HEK293 (cell line): ENCODE measurements at regions not wholly inside any gene's neighbourhood (a gene's known extent, or its start where the extent isn't known, plus 50 kb on each side); places are given as distances from the start of the nearest gene placed in this dataset.

Experiments
- ZNF121 ChIP-seq: fragments of 450-650 bp; formaldehyde crosslinking; IDR thresholded peaks from 2 replicates; pipeline ENCODE4 v1.5.1; 2016; ENCODE audit warnings: missing biosample characterization, missing genetic modification characterization
- ZNF19 ChIP-seq: fragments of 450-650 bp; formaldehyde crosslinking; IDR thresholded peaks from 2 replicates; pipeline ENCODE4; 2016; ENCODE audit warnings: missing biosample characterization, missing genetic modification characterization, low read depth
- ZNF311 ChIP-seq: fragments of 450-650 bp; formaldehyde crosslinking; IDR thresholded peaks from 2 replicates; pipeline ENCODE4 v1.5.1; 2017; ENCODE audit warnings: missing biosample characterization, missing genetic modification characterization, borderline replicate concordance
- ZNF324 ChIP-seq: fragments of 450-650 bp; formaldehyde crosslinking; IDR thresholded peaks from 2 replicates; pipeline ENCODE4 v1.5.1; 2016; ENCODE audit warnings: missing biosample characterization, missing genetic modification characterization
- ZNF433 ChIP-seq: fragments of 450-650 bp; formaldehyde crosslinking; IDR thresholded peaks from 2 replicates; pipeline ENCODE4 v1.5.1; 2016; ENCODE audit warnings: missing biosample characterization, missing genetic modification characterization, low read depth
- ZNF555 ChIP-seq: fragments of 450-650 bp; formaldehyde crosslinking; conservative IDR thresholded peaks from 2 replicates; pipeline ENCODE4 v1.5.1; 2017; ENCODE audit warnings: missing biosample characterization, mild to moderate bottlenecking, missing genetic modification characterization, inconsistent platforms
- TF ChIP-seq, protein P1 (sequence below): fragments of 450-650 bp; formaldehyde crosslinking; IDR thresholded peaks from 2 replicates; pipeline ENCODE4 v1.5.1; 2016; ENCODE audit warnings: missing biosample characterization, missing genetic modification characterization
- TF ChIP-seq, protein P2 (sequence below): fragments of 450-650 bp; formaldehyde crosslinking; IDR thresholded peaks from 2 replicates; pipeline ENCODE4 v1.5.1; 2016; ENCODE audit warnings: missing biosample characterization, missing genetic modification characterization
- TF ChIP-seq, protein P3 (sequence below): fragments of 450-650 bp; formaldehyde crosslinking; IDR thresholded peaks from 2 replicates; pipeline ENCODE4 v1.5.1; 2016; ENCODE audit warnings: missing biosample characterization, missing genetic modification characterization, borderline replicate concordance
- TF ChIP-seq, protein P4 (sequence below): fragments of 450-650 bp; formaldehyde crosslinking; IDR thresholded peaks from 2 replicates; pipeline ENCODE4 v1.5.1; 2016; ENCODE audit warnings: missing biosample characterization, missing genetic modification characterization

DNA sequence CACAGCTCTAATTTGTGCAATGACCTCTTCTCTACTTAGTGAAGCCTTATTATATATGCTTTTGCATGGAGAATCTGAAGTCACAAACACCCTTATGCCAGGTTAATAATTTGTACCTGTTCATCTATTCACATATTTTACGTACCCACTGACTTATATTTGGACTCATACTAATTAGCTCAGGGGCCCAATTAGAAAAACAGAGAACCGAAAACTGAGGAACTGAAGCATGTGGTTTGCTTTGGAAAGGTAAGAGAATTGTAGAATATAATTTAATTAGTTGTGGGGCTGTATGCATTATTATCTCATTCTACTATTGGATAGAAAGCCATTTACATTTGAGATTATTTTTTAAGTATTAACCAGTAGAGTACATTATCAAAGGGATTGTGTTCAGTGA lies 805.9 kb upstream of the CITED2 start:
- no peak for TF ChIP-seq ZNF324 (tag by site-specific recombination)
- TF ChIP-seq, protein P1, sequence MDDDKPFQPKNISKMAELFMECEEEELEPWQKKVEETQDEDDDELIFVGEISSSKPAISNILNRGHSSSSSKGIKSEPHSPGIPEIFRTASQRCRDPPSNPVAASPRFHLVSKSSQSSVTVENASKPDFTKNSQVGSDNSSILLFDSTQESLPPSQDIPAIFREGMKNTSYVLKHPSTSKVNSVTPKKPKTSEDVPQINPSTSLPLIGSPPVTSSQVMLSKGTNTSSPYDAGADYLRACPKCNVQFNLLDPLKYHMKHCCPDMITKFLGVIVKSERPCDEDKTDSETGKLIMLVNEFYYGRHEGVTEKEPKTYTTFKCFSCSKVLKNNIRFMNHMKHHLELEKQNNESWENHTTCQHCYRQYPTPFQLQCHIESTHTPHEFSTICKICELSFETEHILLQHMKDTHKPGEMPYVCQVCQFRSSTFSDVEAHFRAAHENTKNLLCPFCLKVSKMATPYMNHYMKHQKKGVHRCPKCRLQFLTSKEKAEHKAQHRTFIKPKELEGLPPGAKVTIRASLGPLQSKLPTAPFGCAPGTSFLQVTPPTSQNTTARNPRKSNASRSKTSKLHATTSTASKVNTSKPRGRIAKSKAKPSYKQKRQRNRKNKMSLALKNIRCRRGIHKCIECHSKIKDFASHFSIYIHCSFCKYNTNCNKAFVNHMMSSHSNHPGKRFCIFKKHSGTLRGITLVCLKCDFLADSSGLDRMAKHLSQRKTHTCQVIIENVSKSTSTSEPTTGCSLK: no peak
- TF ChIP-seq, protein P2, sequence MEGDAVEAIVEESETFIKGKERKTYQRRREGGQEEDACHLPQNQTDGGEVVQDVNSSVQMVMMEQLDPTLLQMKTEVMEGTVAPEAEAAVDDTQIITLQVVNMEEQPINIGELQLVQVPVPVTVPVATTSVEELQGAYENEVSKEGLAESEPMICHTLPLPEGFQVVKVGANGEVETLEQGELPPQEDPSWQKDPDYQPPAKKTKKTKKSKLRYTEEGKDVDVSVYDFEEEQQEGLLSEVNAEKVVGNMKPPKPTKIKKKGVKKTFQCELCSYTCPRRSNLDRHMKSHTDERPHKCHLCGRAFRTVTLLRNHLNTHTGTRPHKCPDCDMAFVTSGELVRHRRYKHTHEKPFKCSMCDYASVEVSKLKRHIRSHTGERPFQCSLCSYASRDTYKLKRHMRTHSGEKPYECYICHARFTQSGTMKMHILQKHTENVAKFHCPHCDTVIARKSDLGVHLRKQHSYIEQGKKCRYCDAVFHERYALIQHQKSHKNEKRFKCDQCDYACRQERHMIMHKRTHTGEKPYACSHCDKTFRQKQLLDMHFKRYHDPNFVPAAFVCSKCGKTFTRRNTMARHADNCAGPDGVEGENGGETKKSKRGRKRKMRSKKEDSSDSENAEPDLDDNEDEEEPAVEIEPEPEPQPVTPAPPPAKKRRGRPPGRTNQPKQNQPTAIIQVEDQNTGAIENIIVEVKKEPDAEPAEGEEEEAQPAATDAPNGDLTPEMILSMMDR (tag by site-specific recombination): no peak
- TF ChIP-seq, protein P3, sequence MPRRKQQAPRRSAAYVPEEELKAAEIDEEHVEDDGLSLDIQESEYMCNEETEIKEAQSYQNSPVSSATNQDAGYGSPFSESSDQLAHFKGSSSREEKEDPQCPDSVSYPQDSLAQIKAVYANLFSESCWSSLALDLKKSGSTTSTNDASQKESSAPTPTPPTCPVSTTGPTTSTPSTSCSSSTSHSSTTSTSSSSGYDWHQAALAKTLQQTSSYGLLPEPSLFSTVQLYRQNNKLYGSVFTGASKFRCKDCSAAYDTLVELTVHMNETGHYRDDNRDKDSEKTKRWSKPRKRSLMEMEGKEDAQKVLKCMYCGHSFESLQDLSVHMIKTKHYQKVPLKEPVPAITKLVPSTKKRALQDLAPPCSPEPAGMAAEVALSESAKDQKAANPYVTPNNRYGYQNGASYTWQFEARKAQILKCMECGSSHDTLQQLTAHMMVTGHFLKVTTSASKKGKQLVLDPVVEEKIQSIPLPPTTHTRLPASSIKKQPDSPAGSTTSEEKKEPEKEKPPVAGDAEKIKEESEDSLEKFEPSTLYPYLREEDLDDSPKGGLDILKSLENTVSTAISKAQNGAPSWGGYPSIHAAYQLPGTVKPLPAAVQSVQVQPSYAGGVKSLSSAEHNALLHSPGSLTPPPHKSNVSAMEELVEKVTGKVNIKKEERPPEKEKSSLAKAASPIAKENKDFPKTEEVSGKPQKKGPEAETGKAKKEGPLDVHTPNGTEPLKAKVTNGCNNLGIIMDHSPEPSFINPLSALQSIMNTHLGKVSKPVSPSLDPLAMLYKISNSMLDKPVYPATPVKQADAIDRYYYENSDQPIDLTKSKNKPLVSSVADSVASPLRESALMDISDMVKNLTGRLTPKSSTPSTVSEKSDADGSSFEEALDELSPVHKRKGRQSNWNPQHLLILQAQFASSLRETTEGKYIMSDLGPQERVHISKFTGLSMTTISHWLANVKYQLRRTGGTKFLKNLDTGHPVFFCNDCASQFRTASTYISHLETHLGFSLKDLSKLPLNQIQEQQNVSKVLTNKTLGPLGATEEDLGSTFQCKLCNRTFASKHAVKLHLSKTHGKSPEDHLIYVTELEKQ (tag by site-specific recombination): no peak
- no peak for TF ChIP-seq ZNF19 (tag by site-specific recombination)
- no peak for TF ChIP-seq ZNF121 (tag by site-specific recombination)
- TF ChIP-seq ZNF433 (tag by site-specific recombination): no peak
- TF ChIP-seq ZNF311 (tag by site-specific recombination): no peak
- TF ChIP-seq ZNF555 (tag by site-specific recombination): no peak
- TF ChIP-seq, protein P4, sequence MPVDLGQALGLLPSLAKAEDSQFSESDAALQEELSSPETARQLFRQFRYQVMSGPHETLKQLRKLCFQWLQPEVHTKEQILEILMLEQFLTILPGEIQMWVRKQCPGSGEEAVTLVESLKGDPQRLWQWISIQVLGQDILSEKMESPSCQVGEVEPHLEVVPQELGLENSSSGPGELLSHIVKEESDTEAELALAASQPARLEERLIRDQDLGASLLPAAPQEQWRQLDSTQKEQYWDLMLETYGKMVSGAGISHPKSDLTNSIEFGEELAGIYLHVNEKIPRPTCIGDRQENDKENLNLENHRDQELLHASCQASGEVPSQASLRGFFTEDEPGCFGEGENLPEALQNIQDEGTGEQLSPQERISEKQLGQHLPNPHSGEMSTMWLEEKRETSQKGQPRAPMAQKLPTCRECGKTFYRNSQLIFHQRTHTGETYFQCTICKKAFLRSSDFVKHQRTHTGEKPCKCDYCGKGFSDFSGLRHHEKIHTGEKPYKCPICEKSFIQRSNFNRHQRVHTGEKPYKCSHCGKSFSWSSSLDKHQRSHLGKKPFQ (tag by site-specific recombination): no peak
